Upper lobe of left lung (tissue), 4 donors: ENCODE measurements at regions not wholly inside any gene's neighbourhood (a gene's known extent, or its start where the extent isn't known, plus 50 kb on each side); places are given as distances from the start of the nearest gene placed in this dataset.

Experiments
- CTCF ChIP-seq, 6 experiments: fragments of 450-650 bp in 4 of 6; fragments of 200-600 bp in 2 of 6; sonication (generic) in 2 of 6; IDR thresholded peaks; one replicate each; pipeline ENCODE4 v1.5.1; 2016 to 2019; ENCODE audit warnings: antibody characterized with exemption in 6 of 6
- EP300 ChIP-seq, 4 donors: sonication (generic); formaldehyde crosslinking; IDR thresholded peaks; one replicate each; pipeline ENCODE4 v1.5.1; 2017; ENCODE audit warnings: antibody characterized with exemption in 4 of 4, control low read depth in 2 of 4

GRCh38 chr7:35533902-35534301 is 161.0 kb downstream of the HERPUD2 start:
- no peak for TF ChIP-seq CTCF (IDR thresholded peaks at IDR 0.05)
- no peak for TF ChIP-seq EP300 (IDR thresholded peaks at IDR 0.05)
